SU-DHL-6 (cell line): ENCODE measurements at regions not wholly inside any gene's neighbourhood (a gene's known extent, or its start where the extent isn't known, plus 50 kb on each side); places are given as distances from the start of the nearest gene placed in this dataset.

Experiments
- H2AFZ ChIP-seq: fragments of 200-600 bp; sonication (generic); 2 replicates; pipeline ENCODE4 v1.6.1; 2014; ENCODE audit warnings: low read depth, mild to moderate bottlenecking, moderate library complexity, mixed read lengths, antibody characterized with exemption, low read length; ENCODE audit not compliant: severe bottlenecking
- H3F3A ChIP-seq: fragments of 200-600 bp; shearing (Covaris generic); 2 replicates; pipeline ENCODE4 v1.6.0; 2016; ENCODE audit warnings: antibody characterized with exemption, mild to moderate bottlenecking; ENCODE audit not compliant: insufficient read depth
- H3K27ac ChIP-seq: fragments of 200-600 bp; sonication (generic); 2 replicates; pipeline ENCODE4 v1.5.1; 2016; ENCODE audit warnings: low read depth, mild to moderate bottlenecking, low read length, moderate library complexity, mixed read lengths
- H3K27me3 ChIP-seq: fragments of 200-600 bp; sonication (generic), shearing (Covaris generic); 2 replicates; pipeline ENCODE4 v1.6.0; 2014; ENCODE audit warnings: mild to moderate bottlenecking, low read length
- H3K36me3 ChIP-seq: fragments of 200-600 bp; sonication (generic); 2 replicates; pipeline ENCODE4 v1.6.1; 2014; ENCODE audit warnings: mild to moderate bottlenecking, low read length, mixed read lengths
- H3K4me2 ChIP-seq: fragments of 300-600, 200-600 bp; shearing (Covaris generic), sonication (generic); 2 replicates; pipeline ENCODE4 v1.6.0; 2014; ENCODE audit warnings: low read length, low read depth, mild to moderate bottlenecking; ENCODE audit not compliant: poor library complexity, severe bottlenecking
- H3K4me3 ChIP-seq: fragments of 200-600 bp; sonication (generic); 2 replicates; pipeline ENCODE4 v1.5.1; 2014; ENCODE audit warnings: antibody characterized with exemption, low read length, mild to moderate bottlenecking, mixed read lengths; ENCODE audit not compliant: insufficient read depth, poor library complexity, severe bottlenecking
- H3K79me2 ChIP-seq: fragments of 200-600 bp; sonication (generic); 2 replicates; pipeline ENCODE4 v1.6.1; 2014; ENCODE audit warnings: mild to moderate bottlenecking, low read length, moderate library complexity; ENCODE audit not compliant: insufficient read depth
- H3K9ac ChIP-seq: fragments of 200-600 bp; sonication (generic); 2 replicates; pipeline ENCODE4 v1.7.0; 2014; ENCODE audit warnings: mild to moderate bottlenecking, low read length
- H3K9me2 ChIP-seq: fragments of 200-600 bp; sonication (generic); replicated peaks from 2 replicates; pipeline ENCODE4 v1.6.1; 2014; ENCODE audit warnings: low read length; ENCODE audit not compliant: insufficient read depth
- H3K9me3 ChIP-seq: fragments of 200-600 bp; sonication (generic); 2 replicates; pipeline ENCODE4 v1.6.1; 2014; ENCODE audit warnings: low read length, mixed read lengths; ENCODE audit not compliant: insufficient read depth
- H4K20me1 ChIP-seq: fragments of 200-600 bp; sonication (generic); 2 replicates; pipeline ENCODE4 v1.6.1; 2014; ENCODE audit warnings: low read depth, mild to moderate bottlenecking, antibody characterized with exemption, low read length, moderate library complexity, mixed read lengths
- EZH2phosphoT487 ChIP-seq: fragments of 200-600 bp; sonication (generic), shearing (Covaris generic); conservative IDR thresholded peaks from 2 replicates; pipeline ENCODE4 v1.6.1; 2018; ENCODE audit warnings: mild to moderate bottlenecking, antibody characterized with exemption, low read length, moderate library complexity, mixed read lengths
- TF ChIP-seq, protein P1 (sequence below): fragments of 200-600 bp; sonication (generic); IDR thresholded peaks from one replicate; pipeline ENCODE4 v1.5.1; 2017; ENCODE audit warnings: antibody characterized with exemption, mild to moderate bottlenecking, low read length, moderate library complexity; ENCODE audit not compliant: insufficient read depth, poor library complexity, severe bottlenecking

DNA sequence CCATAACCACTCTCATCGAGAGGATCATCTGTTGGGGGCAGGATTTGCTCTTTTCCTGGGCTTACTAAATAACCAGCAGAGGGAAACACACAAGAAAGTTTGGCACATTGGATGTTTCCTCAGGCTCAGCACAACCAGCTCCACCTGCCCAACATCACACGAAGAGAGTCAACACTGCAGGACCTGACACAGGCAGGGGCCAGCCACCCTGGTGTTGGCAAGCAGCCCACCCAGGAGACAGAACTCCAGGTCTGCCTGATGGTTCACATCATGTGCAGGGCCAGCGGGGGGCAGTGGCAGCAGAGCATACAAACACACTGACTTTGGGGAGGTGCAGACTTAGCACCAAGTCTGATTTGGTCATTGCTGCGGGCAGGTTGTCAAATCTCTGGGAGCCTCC lies 182.3 kb upstream of the GALNT2 start:
- H3K9me2 ChIP-seq: no peaks in the 10 kb centered on the region
- no peaks in the 10 kb centered on the region for H4K20me1 ChIP-seq
- H3K9me3 ChIP-seq: no peaks in the 10 kb centered on the region
- no peaks in the 10 kb centered on the region for H3K27me3 ChIP-seq
- no peak for TF ChIP-seq EZH2phosphoT487
- TF ChIP-seq, protein P1, sequence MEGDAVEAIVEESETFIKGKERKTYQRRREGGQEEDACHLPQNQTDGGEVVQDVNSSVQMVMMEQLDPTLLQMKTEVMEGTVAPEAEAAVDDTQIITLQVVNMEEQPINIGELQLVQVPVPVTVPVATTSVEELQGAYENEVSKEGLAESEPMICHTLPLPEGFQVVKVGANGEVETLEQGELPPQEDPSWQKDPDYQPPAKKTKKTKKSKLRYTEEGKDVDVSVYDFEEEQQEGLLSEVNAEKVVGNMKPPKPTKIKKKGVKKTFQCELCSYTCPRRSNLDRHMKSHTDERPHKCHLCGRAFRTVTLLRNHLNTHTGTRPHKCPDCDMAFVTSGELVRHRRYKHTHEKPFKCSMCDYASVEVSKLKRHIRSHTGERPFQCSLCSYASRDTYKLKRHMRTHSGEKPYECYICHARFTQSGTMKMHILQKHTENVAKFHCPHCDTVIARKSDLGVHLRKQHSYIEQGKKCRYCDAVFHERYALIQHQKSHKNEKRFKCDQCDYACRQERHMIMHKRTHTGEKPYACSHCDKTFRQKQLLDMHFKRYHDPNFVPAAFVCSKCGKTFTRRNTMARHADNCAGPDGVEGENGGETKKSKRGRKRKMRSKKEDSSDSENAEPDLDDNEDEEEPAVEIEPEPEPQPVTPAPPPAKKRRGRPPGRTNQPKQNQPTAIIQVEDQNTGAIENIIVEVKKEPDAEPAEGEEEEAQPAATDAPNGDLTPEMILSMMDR: no peak
- H3F3A ChIP-seq: no peaks in the 10 kb centered on the region
- H3K4me3 ChIP-seq: no peak overlapping the region
- no peak overlapping the region for H3K27ac ChIP-seq
- no peak overlapping the region for H2AFZ ChIP-seq
- no peaks in the 10 kb centered on the region for H3K36me3 ChIP-seq
- H3K4me2 ChIP-seq: no peak overlapping the region
- no peaks in the 10 kb centered on the region for H3K79me2 ChIP-seq
- H3K9ac ChIP-seq: no peak overlapping the region

DNA sequence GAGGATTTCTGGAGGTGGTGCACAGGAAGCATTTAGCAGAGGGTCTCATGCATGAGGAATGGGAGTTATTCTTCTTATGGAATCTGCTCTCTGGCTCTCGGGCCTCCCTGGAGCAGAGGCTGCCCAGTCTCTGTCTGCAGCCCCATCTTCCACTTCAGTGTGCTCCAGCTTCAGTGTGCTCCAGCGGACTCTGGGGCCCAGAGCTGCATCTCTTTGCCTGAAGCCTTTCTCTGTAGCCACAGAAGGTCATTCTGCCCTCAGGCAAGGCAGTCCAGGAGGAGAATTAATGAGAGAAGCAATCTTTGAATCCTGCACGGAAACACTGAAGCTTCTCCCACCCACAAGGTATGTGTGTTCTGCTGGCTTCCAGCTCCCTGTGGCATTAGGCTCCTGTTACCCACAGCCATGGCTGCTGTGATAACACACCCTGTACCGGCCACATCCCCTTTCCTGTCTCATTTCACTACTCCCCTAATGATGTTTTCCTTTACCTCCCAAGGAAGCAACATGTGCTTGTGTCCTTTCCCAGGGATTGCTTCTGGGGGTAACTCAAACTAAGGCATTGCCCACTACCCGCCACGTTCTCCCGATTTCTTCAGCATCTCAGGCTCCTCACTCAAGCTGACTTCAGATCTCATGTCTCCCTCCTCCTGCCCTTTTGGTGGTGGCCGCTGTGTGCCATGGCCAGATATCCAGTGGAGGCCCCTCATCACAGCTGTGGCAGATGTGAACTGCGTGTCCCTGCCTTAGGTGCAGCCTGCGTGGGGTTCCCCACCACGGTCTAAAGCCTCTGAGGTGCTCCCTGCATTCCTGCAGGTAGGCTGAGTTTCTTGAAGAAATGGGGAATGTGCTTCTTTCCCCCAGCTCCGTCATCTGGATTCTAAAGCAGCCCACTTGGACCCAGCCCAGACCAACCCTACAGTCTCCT lies 181.2 kb upstream of the GALNT2 start:
- TF ChIP-seq, protein P1: no peak
- TF ChIP-seq EZH2phosphoT487: no peak
- no peak overlapping the region for H3K9ac ChIP-seq
- no peaks in the 10 kb centered on the region for H3F3A ChIP-seq
- no peaks in the 10 kb centered on the region for H4K20me1 ChIP-seq
- no peaks in the 10 kb centered on the region for H3K79me2 ChIP-seq
- no peaks in the 10 kb centered on the region for H3K9me3 ChIP-seq
- no peak overlapping the region for H3K4me3 ChIP-seq
- no peak overlapping the region for H3K27ac ChIP-seq
- no peaks in the 10 kb centered on the region for H3K27me3 ChIP-seq
- H3K36me3 ChIP-seq: no peaks in the 10 kb centered on the region
- no peaks in the 10 kb centered on the region for H3K9me2 ChIP-seq
- H2AFZ ChIP-seq: no peak overlapping the region
- H3K4me2 ChIP-seq: no peak overlapping the region

DNA sequence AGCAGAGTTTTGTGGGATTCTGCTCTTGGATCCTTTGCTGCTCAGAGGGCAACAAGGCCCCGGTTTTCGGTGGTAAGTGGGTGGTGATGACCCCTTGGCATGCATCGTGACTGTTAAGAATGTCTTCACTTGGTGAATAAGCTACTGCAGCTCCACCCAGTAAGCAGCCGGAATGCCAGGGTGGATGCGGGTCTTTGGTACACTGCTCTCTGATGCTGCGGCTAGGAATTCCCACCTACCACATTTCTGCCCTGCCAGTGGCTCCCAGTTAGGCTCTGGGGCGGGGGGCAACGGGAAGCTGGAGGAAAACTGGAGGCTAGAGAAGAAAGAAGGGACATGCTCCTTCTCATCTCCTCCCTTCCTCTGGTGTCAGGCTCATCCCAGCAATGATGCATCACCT lies 180.4 kb upstream of the GALNT2 start:
- no peak overlapping the region for H3K4me2 ChIP-seq
- no peaks in the 10 kb centered on the region for H3K9me2 ChIP-seq
- H3F3A ChIP-seq: no peaks in the 10 kb centered on the region
- no peaks in the 10 kb centered on the region for H3K9me3 ChIP-seq
- H2AFZ ChIP-seq: no peak overlapping the region
- H4K20me1 ChIP-seq: no peaks in the 10 kb centered on the region
- no peaks in the 10 kb centered on the region for H3K36me3 ChIP-seq
- no peaks in the 10 kb centered on the region for H3K27me3 ChIP-seq
- TF ChIP-seq, protein P1: no peak
- no peak for TF ChIP-seq EZH2phosphoT487
- no peaks in the 10 kb centered on the region for H3K79me2 ChIP-seq
- H3K9ac ChIP-seq: no peak overlapping the region
- no peak overlapping the region for H3K27ac ChIP-seq
- H3K4me3 ChIP-seq: no peak overlapping the region
